ENCODE measurements at regions not wholly inside any gene's neighbourhood (a gene's known extent, or its start where the extent isn't known, plus 50 kb on each side); places are given as distances from the start of the nearest gene placed in this dataset.
"Not testable (repeated sequence)": the region's sequence is repeated elsewhere in the genome, so short reads cannot be mapped to it uniquely, and the experiment has no call there.

DNA sequence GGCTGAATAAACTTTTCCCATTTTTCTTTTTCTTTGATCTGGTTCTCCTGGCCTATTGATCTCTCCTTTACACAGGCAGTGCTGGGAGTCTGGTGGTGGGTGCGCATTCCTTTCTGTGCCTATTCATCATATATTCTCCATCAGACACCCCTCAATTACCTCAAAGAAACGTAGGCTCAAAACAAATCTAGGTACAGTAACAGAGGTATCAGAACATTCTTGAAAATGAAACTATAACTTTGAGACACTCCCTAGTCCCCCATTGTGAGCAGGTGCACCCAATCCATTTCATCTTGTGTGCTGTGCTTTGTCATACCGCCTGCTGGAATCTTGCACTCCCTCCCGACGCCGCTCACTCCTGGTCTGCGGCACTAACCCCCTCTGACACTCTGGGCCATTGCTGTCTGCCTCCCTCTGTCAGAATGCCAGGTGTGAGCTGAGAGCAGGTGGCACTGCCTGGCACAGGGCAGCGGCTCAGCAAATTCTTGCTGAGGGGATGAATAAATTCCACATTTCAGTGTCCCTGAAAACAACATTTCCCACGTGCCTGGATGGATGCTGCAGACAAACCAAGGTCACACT, 303.4 kb upstream of the EXOC2 start:
- no peak for DNase-seq

DNA sequence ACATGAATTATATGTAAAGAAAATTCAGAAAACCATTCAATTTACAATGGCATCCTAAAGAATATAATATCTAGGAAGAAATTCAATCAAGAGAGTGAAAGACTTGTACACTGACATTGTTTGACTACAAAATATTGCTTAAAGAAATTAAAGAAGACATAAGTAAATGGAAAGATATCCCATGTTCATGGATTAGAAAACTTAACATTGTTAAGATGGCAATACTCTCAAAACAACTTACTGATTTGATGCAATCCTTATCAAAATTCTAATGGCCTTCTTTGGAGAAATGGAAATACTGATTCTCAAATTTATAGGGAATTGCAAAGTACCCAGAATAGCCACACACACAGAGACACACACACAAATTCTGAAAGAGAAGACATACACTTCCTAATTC, 298.3 kb upstream of the EXOC2 start:
- no peak for DNase-seq

DNA sequence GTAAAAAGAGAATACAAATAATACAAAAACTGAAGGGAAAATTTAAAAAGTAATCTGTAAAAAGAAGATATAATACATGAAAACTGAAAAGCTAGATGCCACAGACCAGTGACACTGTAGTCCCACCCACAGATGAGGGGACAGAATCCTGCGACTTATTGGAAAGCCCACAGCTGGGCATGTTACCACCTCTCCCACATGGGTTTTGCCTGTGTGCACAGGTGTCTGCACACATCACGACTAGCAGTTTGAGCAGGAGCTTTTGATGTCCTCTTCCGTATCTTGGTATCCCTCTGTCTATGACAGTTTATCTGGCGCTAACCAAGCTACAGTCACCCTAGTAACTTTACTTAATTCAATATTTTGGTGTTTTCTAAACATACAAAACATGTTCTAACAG, 291.1 kb upstream of the EXOC2 start:
- DNase-seq: no peak

DNA sequence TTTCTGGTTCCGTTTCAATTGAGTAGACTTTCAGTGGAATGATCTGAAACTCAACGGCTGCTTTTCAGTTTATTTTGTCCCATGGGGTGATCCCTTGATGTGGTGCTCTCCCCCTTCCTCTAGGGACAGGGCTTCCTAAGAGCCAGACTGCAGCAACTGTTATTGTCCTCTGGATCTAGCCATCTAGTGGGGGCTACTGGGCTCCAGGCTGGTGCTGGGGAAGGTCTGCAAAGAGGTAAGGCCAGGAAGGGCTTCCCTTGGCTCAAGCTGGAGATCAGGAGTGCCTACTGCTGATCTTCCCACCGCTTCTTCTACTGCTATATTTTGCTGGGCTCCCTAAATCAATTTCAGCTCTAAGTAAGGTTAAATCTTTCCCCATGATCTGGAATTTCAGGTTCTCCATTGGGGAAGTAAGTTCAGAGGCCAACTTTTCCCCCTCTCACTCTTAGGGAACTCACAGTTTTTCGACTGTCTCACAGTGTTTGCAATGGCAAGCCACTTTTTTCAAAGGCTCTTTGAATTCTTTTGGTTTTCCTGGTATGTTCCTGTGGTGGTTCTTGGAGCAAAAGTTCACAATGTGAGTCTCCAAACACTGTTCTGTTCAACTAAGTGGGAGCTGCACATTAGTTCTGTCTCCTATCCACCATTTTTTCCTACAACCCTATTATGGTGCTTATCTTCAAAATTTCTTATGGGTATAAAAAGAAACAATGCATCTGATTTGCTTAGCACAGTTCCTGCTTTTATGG, 286.2 kb upstream of the EXOC2 start:
- no peak for DNase-seq

DNA sequence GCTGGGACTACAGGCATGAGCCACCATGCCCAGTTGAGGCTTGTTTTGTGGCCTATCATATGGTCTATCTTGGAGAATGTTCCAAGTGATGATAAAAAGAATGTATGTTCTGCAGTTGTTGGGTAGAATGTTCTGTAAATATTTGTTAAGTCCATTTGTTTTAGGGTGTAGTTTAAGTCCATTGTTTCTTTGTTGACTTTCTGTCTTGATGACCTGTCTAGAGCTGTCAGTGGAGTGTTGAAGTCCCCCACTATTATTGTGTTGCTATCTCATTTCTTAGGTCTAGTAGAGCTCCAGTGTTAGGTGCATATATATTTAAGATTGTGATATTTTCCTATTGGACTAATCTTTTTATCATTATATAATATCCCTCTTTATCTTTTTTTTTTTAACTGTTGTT, 284.3 kb upstream of the EXOC2 start:
- DNase-seq: not testable (repeated sequence)

DNA sequence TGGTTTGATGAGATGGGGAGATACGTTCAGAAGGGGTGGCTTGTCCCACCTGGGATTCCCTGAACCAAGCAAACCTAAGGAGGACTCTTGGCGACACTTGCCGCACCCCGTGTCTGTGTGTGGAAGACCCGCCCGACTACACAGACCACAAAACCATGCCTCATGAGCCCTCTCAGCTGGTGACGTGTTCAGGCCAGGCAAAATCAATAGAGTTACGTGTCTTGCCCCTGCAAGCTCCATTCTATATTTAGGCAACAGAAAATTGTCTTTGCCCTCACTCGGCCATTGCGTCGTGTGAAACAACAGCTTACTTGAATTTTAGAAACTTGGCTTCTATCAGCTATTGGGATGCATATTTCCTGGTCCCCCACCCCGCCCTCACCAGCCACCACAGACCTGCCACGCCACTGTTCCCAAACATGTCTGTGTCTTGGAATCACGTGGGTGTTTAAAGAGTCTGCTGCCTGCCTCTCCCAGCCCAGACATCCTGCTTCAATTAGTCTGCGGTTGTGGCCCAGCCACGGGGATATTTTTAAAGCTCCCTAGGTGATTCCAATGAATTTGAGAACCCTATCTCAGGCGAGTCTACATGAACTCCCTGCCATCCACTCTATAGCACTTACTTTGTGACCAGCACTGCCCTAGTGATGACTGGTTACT, 279.2 kb upstream of the EXOC2 start:
- DNase-seq: no peak

DNA sequence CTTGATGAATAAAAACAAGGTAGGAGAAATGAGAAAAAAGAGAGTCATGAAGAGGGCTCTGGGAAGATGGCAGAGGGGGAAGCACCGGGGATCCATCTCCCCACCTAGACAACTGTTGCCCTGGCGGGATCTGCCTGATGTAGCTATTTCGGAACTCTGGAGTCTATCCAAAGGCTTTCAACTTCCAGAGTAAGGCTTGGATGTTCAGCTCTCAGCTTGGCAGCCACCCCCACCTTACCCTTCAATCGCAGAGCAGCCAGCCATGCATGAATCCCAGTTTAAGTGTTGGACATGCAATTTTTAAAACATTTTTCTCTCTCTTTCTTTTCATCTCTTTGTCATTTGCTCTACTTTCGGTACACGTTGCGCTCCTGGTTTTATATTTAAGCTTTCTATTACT, 275.9 kb upstream of the EXOC2 start:
- no peak for DNase-seq

DNA sequence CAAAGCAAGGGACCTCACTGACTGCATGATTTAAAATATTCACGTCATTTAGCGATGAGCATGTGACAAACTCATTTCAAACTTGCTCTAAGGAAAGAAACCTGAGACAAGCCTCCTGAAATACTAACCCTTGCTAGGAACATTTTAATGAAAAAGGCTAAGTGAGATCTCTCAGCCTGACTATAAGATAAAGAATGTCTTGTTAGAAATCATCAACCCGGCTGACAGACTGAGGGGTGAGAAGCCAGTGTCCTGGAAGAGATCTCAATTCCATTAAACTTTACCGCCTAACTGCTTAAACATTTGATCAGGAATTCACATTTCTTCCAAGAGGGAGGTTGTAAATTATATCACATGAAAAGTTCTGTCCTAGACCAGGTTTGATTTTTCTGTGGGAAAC, 274.8 kb upstream of the EXOC2 start:
- DNase-seq: no peak

DNA sequence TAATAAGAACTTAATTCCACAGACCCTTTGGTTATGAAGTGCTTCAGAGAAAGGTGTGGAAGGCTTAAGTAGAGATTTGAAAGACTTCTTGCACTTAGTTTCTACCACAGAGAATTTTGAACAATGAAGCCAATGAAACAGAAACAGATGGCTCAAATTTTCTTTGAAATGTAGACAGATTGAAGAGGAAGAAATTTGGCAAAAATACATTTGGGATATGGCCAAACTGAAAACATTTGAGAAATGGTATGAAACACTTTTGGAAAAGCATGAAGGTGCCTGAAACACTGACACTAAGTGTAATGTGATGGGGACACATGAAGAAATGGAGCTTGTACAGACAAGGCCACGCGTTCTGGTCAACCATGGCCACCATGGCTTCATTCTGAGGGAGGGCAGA, 272.4 kb upstream of the EXOC2 start:
- no peak for DNase-seq

DNA sequence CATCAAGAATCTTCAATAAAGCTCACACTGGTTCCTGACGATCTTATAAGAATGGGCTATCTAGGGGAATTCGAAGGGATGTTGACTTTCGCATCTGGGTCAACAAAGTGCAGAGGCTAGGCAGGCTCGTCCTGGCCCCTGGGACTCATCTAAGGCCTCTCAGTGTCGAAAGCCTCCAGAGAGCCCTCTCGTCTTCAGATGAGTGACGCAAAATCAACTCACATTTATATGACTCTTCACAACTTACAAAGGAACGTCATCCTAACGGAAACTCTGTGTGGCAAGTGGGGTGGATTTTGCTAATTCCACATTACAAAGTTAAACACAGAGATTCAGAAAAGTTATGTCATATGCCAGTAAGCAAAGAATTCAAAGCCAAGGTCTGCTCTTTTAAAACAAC, 270.5 kb upstream of the EXOC2 start:
- DNase-seq: no peak

DNA sequence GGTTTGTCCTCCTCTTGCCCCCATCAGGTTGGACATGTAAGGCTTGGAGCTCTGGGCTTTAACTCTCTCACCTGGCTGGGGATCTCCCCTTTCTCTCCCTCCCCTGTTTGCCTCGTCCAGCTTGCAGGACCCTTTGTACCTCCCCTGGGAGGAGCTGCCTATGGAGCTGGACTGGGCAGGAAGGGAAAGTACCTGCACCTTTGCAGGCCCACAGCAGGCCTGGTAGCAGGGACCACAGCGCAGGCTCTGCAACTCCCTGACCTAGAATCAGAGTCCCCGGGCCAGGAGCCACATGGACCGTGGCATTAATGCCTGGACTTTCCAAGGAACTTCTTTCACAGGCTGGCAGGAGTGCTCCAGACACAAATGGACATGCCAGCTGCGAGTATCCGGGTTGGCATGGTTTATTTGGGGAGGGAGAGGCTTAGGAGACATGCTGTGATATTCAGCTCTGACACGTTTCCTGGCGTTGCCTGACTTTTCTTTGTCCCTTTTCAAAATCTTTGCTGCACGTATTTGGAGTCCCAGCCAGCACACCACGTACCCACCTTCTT, 268.5 kb upstream of the EXOC2 start:
- no peak for DNase-seq

DNA sequence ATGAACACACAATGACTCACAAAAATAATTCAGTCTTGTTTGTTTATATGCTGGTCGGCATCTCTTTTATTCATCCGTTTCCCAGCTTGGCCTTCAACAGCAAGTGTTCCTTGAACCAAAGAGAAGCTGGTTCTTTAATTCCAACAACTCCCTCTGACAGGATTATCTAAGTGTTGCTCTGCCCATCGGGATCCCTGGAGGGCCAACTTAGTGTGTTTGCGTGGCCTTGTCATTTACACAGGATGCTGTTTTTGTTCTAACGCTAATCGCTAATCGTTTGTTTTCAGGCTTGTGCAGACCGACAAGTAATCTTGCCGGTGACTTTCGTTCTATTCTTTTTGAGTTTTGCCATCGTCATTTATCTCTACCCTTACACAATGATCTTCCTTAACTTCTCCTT, 267.4 kb upstream of the EXOC2 start:
- no peak for DNase-seq

DNA sequence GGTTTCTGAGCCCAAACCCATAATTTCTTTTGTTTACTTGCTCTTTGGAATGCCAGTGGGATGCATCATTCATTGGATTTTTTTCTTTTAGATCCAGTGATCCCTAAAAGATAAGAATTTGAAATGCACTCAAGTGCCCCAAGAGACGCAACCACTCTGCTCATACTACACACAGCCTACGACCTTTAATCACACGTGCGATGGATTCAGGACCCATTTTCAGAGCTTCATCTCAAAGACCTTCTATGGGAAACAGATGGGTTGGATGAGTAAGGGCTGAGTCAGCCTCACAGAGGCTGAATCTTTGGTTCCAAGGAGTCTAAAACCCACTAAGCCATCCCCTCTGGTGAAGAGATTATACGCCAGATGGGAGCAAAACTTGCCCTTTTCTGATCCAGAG, 265.5 kb upstream of the EXOC2 start:
- no peak for DNase-seq

DNA sequence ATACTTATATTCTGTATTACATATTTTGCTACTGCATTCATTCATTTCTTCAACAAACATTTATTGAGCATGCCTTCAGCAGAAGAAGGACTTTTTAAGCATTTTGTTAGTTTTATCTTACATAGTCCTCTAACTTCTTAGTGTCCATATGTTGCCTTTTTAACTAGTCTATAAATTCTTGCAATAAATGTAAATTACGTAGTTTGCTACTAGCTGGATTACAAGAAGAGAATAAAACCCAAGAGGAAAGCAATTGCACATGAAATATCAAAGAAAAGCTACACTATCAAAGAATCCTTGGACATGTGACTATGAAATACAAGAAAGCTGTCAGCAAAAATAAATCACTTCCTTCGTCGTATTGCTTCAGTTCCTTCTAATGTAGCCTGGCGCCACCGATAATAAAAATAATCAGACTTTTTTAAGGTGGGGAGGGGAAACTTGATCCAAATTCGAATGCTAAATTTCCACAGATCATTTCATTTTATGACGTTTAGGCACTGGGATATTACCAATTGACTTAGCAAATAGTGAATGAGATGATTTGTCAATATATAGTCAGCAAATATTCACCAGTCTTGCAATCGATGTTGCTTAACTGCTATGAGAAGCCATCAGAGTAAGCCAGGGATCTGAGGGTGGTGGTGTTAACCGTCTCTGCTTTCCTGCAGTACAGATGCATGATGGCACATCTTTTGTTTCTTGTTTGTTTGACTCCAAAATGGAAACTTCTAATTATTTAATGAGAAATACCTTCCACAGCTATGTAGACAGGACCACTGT, 258.7 kb upstream of the EXOC2 start:
- no peak for DNase-seq

DNA sequence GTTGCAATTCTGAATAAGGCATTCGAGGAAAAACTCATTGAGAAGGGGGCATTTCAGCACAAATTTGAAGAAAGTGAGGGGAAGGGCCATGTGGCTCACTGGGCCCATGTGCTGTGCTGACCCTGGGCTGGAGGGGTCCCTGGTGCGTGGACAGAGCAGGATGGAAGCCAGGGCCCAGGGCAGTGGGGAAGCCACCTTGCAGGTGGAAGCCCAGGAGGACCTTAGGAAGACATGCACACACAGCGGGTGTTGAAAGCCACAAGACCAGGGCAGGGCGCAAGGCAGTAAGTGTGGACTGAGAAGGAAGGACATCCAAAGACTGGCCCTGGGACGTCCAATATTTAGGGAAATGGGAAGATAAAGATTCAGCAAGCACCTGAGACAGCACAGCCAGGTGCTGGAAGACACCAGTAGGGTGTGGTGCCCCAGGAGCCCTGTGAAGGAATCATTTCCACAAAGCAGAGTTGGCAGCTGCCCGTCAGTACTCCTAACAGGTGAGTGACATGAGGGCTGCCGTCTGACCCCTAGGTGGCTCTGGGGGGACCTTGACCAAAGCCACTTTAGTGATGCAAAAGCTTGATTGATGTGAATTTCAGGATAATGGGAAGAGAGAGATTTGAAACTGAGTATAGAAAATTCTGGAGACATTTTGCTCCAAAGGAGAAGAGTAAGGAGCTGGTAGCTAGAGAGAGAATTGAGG, 254.4 kb upstream of the EXOC2 start:
- no peak for DNase-seq

DNA sequence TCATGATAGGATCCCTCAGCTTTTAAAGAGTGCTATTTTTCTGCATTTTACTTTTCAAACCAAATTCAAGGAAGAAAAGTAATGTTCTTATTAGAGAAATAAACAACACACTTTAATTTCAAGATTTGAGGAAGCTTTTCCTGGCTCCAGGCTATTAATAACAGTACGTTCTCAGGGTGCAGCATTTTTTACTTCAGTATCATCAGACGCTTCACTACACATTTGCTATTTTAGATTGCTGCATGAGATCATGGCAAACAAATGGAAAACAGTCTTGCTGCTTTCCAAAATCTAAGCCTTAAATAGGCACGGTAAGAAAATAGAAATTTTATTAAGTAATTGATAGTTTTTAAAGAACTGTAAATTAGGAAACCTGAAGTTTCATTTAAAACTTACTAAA, 253.6 kb upstream of the EXOC2 start:
- no peak for DNase-seq

DNA sequence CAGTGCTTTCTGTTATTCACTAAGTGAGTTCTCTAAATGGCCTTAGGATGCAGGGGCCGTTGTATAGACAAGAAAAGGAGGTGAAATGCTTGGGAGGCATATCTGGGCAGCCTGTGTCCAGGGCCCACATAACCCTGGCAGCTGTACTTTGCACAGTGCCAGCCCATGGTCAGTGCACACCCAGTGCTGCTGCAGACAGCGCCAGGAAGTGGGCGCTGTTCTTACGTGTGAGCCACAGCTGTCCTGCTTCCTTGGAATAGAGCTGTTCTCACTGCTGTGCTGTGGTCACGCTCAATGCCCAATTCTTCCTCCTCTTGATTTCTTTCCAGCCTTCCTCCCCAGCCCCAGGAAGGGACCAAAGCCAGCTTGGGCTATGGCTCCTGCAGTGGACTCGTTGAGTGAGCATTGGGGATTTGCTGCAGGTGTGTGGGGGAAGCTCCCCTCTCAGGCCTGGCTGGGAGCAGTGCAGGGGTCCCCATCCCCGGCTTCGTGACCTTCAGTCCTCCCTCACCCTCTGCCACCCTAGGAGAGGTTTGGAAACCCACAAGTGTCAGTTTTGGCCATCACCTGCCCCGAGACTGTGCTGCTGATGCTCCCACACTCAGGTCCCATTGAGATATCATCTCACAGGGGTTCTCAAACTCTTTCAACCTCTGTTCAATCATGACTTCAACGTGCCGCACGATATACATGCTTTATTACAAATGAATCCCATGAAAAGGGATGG, 246.8 kb upstream of the EXOC2 start:
- no peak for DNase-seq

DNA sequence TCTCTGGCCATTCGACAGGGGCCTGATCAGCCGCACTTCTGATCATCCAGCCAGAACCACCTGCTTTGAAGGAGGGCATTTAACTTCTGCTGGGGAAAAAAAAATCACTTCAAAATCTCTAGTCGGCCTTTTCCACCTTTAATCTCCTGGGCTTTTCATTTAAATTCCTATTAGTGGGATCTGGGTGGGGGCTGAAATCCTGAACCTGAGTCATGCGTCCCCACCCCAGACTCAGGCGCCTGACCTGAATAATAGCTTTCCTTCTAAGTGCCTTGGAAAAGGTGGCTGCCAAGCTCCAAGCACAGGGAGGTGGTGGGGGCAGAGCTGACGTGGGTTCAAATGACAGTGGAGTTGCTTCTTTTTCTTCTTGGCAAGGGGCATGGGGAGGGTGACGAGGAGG, 246.0 kb upstream of the EXOC2 start:
- no peak for DNase-seq

DNA sequence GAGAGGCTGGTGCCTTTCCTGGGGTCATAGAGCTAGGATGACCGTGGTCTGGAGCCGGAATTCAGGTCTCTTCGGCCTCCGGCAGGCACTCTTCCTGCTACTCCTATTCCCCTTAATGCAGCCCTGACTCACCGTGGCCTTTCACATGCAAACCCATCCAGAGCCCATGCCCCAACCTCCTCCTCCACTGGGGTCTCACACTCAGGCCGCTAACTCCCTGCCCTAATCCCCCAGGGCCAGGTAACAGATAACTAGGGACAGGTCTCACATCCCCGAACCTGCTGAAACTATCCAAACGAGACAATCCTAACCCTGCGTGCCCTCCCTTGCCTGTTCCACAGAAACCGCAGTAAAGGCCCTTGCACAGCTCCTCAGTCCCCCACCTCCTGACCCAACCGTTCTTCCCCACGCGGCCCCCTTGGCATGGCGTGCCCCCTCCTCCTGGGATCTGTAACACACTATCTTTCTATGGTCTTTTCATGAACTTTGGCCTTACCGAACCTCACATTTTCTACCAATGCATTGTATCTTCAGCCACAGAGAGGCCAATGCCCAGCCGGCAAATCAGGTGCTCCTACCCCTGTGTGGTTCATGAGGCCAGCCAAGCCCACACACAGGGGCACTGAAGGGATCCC, 245.4 kb upstream of the EXOC2 start:
- no peak for DNase-seq

DNA sequence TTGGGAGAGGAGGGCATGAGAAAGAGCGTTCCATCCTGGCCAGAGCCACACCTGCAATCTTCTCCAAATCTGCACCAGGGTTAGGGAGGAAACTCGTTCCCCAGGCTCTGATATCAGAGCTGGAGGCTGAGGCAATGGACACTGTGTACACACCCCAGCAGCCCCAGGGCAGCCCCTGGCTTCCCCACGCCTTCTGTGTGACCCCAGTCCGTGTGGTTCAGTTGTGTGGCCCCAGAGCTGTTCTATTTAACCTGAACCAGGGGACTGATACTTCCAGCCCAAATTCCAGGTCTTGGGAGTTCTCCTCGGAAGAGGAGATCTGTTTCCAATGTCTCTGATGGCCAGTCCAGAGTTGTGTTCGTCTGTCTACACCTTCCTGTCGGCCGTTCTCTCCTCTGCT, 242.6 kb upstream of the EXOC2 start:
- DNase-seq: no peak

DNA sequence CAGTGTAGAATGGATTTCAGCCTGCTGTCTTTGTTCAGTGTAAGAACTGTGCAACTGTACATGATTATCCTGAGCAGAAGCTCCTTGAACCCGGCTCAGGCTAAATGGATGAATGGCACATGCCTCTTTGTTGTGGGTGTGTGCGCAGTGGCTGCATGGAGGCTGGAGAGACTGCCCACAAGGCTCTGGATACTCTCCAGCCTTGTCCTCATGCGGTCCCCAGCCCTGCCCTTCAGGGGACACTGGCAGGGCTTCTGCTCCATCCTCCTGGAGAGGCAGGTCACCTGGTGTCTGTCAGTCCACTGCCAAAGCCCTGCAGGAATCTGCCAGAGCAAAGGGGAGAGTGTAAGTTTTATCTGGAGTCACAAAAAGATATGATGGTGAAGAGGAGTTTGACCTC, 241.7 kb upstream of the EXOC2 start:
- no peak for DNase-seq
